ENCODE measurements at regions not wholly inside any gene's neighbourhood (a gene's known extent, or its start where the extent isn't known, plus 50 kb on each side); places are given as distances from the start of the nearest gene placed in this dataset.

- DNase-seq (ENCODE audit: low spot score): no peak
- Histone ChIP-seq H4K20me1 (ENCODE audit: insufficient read depth, poor library complexity, severe bottlenecking) (no peaks in the 10 kb centered on the region), H3K4me2 (no peak overlapping the region), H3K4me1 (ENCODE audit: insufficient read depth) (no peaks in the 10 kb centered on the region), H3K27me3 (peaks cover 12% of the 10 kb centered on the region), H2AFZ (no peak overlapping the region), H3K79me2 (no peaks in the 10 kb centered on the region), H3K9me3 (ENCODE audit: low read depth) (no peaks in the 10 kb centered on the region), H3K4me3 (no peak overlapping the region), H3K9me2 (replicated peaks; ENCODE audit: insufficient read depth) (no peaks in the 10 kb centered on the region), H3K27ac (no peak overlapping the region), H3K36me3 (replicated peaks; ENCODE audit: insufficient read depth, low read depth) (no peaks in the 10 kb centered on the region)
- TF ChIP-seq EZH2 (IDR thresholded peaks at IDR 0.05; ENCODE audit: borderline replicate concordance) (no peak), EZH2phosphoT487 (IDR thresholded peaks at IDR 0.05; ENCODE audit: low read depth, severe bottlenecking, unreplicated experiment) (no peak), CTCF (IDR thresholded peaks at IDR 0.05; ENCODE audit: poor library complexity) (no peak)
- WGBS (ENCODE audit: low lambda C conversion rate, missing lambda C conversion rate): 65% methylated on average over 8 of the region's 8 CpGs
These were observed 355.0 kb downstream of the SS18 start for GRCh38 chr18:25735459-25735858.

- DNase-seq (ENCODE audit: low spot score): no peak
- TF ChIP-seq CTCF (IDR thresholded peaks at IDR 0.05; ENCODE audit: poor library complexity): no peak
- no peak for TF ChIP-seq EZH2 (IDR thresholded peaks at IDR 0.05; ENCODE audit: borderline replicate concordance)
- no peak for TF ChIP-seq EZH2phosphoT487 (IDR thresholded peaks at IDR 0.05; ENCODE audit: low read depth, severe bottlenecking, unreplicated experiment)
- Histone ChIP-seq H3K4me2 (no peak overlapping the region), H3K27ac (no peak overlapping the region), H3K4me3 (no peak overlapping the region), H3K4me1 (ENCODE audit: insufficient read depth) (no peaks in the 10 kb centered on the region), H3K36me3 (replicated peaks; ENCODE audit: insufficient read depth, low read depth) (no peaks in the 10 kb centered on the region), H2AFZ (no peak overlapping the region), H3K9me3 (ENCODE audit: low read depth) (no peaks in the 10 kb centered on the region), H3K9me2 (replicated peaks; ENCODE audit: insufficient read depth) (no peaks in the 10 kb centered on the region), H3K79me2 (no peaks in the 10 kb centered on the region), H3K27me3 (peaks cover 12% of the 10 kb centered on the region), H4K20me1 (ENCODE audit: insufficient read depth, poor library complexity, severe bottlenecking) (no peaks in the 10 kb centered on the region)
- WGBS (ENCODE audit: low lambda C conversion rate, missing lambda C conversion rate): 52% methylated on average over 2 of the region's 2 CpGs
These were observed 356.1 kb downstream of the SS18 start for GRCh38 chr18:25734336-25734735.

- Histone ChIP-seq H3K4me2 (no peak overlapping the region), H3K27me3 (peaks cover 12% of the 10 kb centered on the region), H4K20me1 (ENCODE audit: insufficient read depth, poor library complexity, severe bottlenecking) (no peaks in the 10 kb centered on the region), H3K36me3 (replicated peaks; ENCODE audit: insufficient read depth, low read depth) (no peaks in the 10 kb centered on the region), H3K9me2 (replicated peaks; ENCODE audit: insufficient read depth) (no peaks in the 10 kb centered on the region), H2AFZ (no peak overlapping the region), H3K9me3 (ENCODE audit: low read depth) (no peaks in the 10 kb centered on the region), H3K79me2 (no peaks in the 10 kb centered on the region), H3K27ac (no peak overlapping the region), H3K4me3 (no peak overlapping the region), H3K4me1 (ENCODE audit: insufficient read depth) (no peaks in the 10 kb centered on the region)
- TF ChIP-seq EZH2 (IDR thresholded peaks at IDR 0.05; ENCODE audit: borderline replicate concordance): no peak
- no peak for TF ChIP-seq EZH2phosphoT487 (IDR thresholded peaks at IDR 0.05; ENCODE audit: low read depth, severe bottlenecking, unreplicated experiment)
- TF ChIP-seq CTCF (IDR thresholded peaks at IDR 0.05; ENCODE audit: poor library complexity): no peak
- 56% methylated on average over 2 of the region's 2 CpGs for WGBS (ENCODE audit: low lambda C conversion rate, missing lambda C conversion rate)
- no peak for DNase-seq (ENCODE audit: low spot score)
These were observed 357.6 kb downstream of the SS18 start for GRCh38 chr18:25732862-25733261.

- Histone ChIP-seq H3K79me2 (no peaks in the 10 kb centered on the region), H3K9me2 (replicated peaks; ENCODE audit: insufficient read depth) (no peaks in the 10 kb centered on the region), H3K9me3 (ENCODE audit: low read depth) (no peaks in the 10 kb centered on the region), H4K20me1 (ENCODE audit: insufficient read depth, poor library complexity, severe bottlenecking) (no peaks in the 10 kb centered on the region), H3K4me2 (no peak overlapping the region), H2AFZ (no peak overlapping the region), H3K36me3 (replicated peaks; ENCODE audit: insufficient read depth, low read depth) (no peaks in the 10 kb centered on the region), H3K27ac (no peak overlapping the region), H3K27me3 (no peaks in the 10 kb centered on the region), H3K4me3 (no peak overlapping the region), H3K4me1 (ENCODE audit: insufficient read depth) (no peaks in the 10 kb centered on the region)
- WGBS (ENCODE audit: low lambda C conversion rate, missing lambda C conversion rate): 82% methylated on average over 1 of the region's 1 CpG
- no peak for DNase-seq (ENCODE audit: low spot score)
- no peak for TF ChIP-seq CTCF (IDR thresholded peaks at IDR 0.05; ENCODE audit: poor library complexity)
- TF ChIP-seq EZH2phosphoT487 (IDR thresholded peaks at IDR 0.05; ENCODE audit: low read depth, severe bottlenecking, unreplicated experiment): no peak
- no peak for TF ChIP-seq EZH2 (IDR thresholded peaks at IDR 0.05; ENCODE audit: borderline replicate concordance)
These were observed 361.3 kb downstream of the SS18 start for GRCh38 chr18:25729072-25729471.
